HL-60/S4 treated with retinoic acid at 250 ng/mL for 4 days and 3 days (cell line): ENCODE measurements at regions not wholly inside any gene's neighbourhood (a gene's known extent, or its start where the extent isn't known, plus 50 kb on each side); places are given as distances from the start of the nearest gene placed in this dataset.

ENCODE experiments used
- in situ Hi-C: fragments of 300-500 bp; cut with MboI; formaldehyde crosslinking; loops from 2 replicates; pipeline ENCODE4 v1.7.0; 2022; ENCODE audit warnings: low sequenced_read_pairs

DNA sequence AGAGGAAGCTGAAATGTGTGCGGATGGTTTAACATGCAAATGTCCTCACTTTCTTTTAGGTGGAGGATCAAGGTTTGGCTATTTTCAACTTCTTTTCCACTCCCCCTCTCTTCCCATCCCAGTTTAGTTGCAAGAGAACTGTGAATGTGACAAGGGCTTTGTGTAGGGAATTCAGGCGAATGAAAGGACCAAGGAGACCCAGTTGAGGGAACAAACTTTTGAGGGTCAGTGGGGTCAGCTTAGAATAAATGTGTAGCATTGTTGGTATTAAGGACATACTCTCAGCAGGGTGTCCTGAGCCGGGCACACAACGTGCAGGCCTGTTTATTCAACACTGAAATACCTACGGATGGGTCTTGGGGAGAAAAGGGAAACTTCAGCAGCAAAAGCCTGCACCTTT is 346.0 kb downstream of the PMP22 start:
- in situ Hi-C loops = no loop called here

DNA sequence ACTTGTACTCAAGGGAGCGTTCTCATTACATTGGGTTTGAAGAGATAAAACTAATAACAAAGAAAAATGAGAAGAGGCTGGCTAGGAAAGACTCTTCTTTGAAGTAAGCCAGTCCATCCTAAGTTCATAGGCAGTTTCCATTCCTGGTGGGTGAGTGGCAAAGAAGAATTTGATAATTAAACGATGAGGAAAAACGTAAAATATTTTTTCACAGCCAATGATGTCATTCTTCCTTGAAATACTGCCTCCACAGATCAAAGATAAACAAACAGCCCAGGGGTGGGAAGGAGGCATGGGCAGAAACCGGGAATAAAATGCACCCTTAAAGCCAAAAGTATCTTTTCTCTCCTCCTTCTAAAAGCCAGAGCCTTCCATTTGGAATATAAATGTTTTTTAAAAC is 346.6 kb downstream of the PMP22 start:
- in situ Hi-C loops = no loop called here

DNA sequence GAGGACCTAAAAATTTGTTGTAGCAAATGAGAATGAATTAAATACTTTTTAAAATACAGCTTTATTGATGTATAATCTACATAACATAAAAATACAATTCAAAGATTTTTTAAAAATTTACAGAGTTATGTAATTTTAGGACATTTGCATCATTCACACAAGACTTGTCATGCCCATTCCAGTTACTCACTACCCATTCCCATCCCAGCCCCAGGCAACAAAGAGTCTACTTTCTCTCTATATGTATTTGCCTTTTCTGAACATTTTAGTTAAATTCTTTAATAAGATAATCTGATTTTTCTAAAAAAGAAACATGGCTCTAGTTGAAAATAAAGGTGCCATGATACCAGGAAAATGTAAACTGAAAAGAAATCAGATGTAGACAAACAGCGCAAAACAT is 354.2 kb downstream of the PMP22 start:
- in situ Hi-C loops = no loop called here

DNA sequence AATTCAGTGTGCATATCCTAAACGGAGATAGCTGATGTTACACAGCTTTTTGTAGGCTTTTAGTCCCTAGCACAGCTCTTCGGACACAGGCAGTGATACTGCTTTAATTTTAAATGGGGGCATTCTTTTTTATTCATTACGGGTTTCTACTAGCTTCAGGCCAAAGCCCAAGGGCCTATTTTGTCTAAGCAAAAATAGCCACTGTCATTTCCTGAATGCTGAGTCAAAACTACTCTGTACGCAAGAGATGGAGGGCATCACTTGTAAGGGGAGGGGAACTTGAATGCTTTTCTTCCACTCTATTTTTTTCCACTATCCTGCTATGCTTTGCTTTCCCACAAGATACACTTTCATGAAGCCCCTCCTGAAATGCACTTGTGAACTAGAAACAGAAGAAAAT is 360.7 kb downstream of the PMP22 start:
- in situ Hi-C loops = no loop called here

DNA sequence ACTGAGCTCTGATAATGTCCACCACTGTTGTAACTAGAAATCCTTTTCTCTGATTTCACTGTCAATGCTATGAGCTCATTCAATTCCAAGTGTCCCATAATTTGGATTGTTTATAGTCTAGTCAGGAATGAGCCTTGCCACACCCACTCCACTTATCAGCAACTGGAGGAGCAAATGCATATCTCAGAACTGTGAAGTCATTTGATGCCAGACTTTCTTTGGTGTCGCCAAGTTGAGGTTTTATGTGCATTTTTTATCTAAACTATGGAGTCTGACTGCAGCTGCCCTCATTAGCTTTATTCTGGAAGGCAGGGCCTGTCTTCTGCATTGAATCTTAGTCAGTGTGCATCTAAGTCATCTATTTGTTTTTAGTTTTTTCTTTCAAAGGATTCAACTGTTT is 361.3 kb downstream of the PMP22 start:
- in situ Hi-C loops = no loop called here

DNA sequence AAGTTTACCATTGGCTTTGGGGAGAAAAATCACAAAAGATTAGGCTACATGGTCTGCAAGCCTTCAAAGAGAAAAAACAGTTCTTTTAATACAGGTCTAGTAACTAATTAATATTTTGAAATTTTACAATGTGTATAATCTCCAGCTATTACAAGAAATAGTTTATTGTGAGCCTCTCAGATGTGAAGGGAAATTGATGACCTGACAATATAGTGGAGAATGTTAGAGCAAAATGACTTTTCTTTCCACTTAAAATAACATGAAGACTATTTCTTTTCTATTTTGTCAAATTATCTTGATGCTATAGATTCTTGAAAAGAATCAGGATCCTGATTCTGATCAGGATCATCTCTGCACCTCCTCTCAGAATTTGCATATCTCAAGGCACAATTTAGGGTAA is 362.3 kb downstream of the PMP22 start:
- in situ Hi-C loops = no loop called here

DNA sequence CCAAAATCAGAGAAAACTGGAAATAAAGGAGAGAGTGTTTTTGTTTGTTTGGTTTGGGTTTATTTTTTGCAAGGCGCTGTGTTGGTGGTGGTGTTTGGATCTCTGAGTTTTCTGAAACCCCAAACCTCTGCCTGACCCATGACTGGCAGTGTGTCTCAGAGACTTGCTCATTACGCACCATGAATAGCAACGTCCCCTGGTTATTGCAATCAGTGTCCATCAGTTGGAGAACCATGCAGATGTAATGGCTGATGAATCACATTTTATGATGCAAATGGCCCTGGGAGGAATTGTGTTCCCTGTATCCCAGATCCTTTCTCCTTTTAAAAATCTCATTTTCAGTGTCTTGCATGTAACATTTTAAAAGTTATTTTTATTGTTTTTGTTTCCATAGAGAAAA is 362.8 kb downstream of the PMP22 start:
- in situ Hi-C loops = no loop called here

DNA sequence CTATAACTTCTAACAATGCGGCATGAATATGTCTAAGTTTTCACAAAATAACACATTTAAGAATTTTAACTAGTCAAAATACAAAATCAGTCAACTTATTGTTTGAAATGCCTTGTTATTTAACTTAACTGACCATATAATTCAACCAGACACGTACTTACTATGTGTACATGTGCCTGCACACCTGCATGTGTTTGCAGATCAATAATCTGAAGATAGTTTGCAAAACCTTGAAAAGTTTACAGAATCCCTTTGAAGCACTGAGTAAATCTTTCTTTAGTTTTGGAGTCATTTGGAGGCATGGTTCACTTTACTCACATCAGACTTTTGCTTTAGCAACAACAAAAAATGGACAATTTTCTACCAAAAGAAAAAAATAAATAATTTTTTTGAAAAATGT is 363.8 kb downstream of the PMP22 start:
- in situ Hi-C loops = no loop called here

DNA sequence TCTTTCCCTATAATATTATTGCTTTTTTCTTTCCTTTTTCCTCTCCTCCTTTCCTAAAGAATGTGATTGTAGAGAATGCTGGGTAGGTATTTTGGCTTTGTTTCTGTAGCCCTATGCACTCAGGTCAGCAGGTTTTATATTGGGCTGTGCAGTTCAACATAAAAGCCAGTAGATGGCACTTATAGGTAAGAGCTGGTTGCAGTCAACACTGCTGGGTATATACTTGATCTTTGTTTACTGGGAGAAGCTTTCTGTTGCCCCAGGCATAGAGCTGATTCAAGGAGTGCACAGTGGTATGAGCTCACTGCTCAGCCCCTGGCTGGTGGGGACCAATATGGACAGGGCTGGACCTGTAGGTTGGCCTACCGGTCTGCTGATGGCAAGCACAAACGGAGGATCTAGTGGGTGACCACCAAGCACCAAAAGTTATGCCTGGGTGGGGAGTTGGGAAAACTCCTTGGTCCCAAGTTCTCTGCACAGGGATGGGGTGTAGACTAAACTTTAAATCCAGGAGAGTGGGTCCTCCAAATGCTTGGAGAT is 378.9 kb downstream of the PMP22 start:
- in situ Hi-C loops = no loop called here

DNA sequence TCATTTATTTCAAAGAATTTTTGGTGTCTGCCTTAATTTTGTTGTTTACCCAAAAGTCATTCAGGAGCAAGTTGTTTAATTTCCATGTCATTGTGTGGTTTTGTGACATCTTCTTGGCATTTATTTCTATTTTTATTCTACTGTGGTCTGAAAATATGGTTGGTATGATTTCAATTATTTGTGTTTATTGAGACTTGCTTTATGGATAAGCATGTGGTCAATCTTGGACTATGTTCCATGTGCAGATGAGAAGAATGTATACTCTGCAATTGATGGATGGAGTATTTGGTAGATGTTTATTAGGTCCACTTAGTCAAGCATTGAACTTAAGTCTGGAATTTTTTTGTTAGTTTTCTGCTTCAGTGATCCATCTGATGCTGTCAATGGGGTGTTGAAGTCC is 383.0 kb downstream of the PMP22 start:
- in situ Hi-C loops = no loop called here

DNA sequence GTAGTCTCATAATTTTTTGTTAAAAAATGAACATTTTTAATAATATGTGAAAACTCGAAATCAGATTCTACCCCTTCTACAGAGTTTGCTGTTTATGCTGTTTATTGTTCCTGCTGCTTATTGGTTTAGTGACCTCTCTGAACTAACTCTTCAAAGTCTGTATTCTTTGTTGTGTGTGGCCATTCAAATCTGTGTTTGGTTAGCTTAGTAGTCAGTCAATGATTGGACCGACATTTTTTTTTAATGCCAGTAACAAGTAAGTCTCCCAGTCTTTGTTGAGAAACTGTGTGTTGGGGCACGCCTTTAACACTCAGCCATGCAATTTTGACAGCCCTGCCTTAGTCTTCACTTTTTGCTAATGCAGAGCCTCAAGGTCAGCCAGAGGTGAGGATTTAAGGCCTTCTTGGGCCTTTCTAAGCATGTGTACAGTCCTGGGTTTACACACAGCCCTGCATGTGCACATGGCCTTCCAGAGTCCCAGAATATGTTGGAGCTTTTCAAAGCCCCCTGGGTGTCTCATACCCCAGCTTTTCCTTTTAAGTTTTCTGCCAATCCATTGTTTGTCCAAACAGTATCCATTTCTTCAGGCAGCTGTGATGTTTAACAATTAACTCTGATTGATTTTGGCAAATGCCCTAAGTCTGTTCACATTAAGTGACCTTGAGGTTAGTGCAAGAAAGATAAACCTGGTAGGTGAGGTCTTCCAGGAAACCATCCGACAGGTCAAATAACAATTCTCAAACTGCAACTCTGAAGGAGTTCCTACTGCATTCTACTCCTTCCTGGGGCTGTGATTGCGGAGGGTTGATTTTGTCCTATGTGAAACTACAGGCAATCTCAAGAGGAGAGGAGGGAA is 389.3 kb downstream of the PMP22 start:
- in situ Hi-C loops = no loop called here

DNA sequence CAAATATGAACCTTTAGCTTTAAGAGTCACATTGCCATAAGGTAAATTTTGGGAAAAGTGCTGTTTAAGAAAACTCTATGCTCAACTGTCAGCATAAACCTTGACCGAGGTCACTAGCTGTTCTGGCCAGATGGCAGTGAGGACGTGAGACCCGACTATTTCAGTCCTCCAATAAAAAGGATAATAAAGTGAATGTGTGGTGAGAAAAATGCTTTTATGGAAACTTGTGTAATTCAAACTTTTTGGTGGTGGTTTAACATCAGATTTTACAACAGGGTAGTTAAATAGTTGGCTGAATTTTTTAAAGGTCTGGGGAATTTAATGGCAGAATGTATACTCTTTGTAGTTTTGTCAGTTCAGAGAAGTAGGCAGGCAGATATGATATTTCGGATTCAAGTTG is 391.1 kb downstream of the PMP22 start:
- in situ Hi-C loops = no loop called here

DNA sequence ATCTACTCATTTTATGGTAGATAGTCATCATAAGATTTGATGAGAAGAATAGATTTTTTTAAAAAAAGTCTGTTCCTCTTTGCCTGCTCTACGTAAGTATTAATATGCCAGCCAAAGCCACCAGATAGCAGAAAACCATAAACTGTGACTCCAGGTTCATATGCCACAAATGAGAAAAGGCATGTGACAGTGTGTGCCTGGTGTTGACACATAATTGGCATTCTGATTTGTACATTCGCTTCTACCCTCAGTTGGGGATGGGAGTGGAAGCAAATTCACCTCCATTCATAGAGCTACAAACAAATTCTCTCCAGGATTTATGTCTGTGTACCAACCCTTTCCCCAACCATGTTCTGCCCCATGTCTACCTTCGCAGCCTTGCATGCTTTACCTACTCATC is 391.6 kb downstream of the PMP22 start:
- in situ Hi-C loops = no loop called here

DNA sequence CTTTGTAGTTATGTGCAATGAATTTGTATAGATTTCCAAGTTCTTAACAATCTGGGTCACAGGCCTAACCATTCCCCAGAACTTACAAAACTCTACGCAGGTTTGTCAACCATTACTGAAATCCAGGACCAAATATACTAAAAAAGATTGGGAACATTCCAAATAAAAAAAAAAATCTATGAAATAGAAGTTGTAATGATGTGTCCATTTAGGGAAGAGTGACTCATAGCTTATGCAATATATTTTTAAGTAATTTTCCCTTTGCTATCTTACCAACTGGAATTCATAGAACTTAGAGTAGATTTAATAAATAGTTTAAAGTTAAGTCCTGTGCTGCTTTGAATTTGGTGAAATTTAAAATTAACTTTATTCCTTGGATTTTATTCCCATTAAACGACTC is 393.2 kb downstream of the PMP22 start:
- in situ Hi-C loops = no loop called here

DNA sequence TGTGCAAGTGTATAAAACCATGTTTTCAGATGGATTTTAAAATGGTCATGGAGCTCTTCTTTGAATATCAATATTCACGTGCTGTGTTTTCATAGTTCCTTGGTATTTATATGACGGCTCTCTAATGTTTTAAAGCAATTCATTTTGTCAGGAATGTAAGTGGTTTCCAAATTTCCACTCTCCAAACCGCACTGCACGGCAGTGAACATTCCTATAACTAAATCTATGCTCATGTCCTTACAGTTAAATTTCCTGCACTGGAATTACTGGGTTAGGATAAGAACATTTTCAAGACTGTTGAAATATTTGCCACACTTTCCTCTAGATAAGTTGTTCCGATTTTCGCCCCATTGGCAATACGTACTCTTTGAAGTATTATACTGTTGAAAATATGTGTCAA is 398.9 kb downstream of the PMP22 start:
- in situ Hi-C loops = no loop called here

DNA sequence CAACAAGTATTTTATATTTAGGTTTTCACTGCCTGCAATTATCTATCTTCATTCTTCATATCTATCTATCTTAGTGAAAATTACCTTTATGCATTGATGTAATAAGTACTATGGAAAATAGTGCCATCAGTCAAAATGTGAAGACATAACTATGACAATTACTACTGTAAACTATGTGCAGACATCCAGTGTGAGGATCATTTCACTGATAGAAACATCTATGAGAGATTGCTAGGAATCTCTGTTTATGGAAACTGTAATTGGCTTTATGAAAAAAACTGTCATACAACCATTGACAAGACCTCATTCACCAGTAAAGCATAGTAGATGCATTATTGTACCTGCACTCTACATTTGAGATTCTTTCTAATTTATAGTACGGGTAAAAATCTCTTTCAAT is 401.0 kb downstream of the PMP22 start:
- in situ Hi-C loops = no loop called here

DNA sequence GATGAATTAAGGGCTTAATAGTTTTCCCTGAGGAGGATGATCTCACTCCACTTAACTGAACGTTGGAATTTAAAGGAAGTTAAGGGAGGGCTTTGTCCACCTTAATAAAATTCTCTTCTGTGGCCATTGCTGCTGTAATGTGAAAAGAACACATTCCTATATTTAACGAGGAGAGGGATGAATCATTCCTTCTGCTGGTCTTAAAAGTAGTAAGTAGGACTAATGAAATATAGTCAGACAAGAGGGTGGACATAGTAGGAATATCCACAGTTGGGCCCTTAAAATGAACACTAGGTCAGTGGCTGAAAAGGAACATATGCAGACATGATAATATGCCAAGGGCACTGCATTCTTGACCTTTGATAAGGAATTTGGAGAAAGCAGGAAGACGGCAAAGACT is 405.6 kb downstream of the PMP22 start:
- in situ Hi-C loops = no loop called here

DNA sequence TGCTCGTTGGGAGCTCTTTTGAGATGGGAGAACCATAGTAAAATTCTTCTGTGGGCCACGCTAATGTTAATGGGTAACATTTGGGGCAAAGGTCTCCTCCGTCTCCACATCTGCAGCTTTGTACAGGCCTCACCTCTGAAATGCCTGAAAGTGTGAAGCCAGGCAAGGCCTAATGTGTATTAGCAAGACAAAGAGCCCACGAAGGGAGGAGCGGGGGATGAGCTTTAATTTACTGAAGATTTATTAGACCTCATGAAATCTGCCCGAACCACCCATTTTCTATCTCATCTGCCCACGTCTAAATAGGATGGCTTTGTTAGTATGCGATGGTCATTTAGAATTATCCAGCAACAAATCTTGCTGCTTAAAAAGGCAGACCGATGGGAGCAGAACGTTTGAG is 408.9 kb downstream of the PMP22 start:
- in situ Hi-C loops = no loop called here

DNA sequence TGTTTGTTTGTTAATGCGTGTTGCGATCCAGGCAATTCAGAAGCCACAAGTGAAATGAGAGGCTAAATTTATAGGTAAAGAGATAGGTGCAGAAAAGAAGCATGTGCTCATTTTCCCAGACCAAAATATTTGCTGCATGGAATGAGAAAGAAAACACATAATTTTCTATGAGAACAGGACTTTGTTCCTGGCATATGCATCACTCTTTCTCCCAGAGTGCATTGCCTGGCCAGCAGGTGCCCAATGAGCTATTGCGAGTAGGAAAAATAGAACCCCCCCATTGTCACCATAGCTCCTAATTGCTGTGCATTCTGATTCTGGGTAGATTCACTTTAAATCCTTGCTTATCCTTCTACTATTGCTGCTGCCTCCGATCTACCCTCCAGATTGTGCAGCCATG is 410.4 kb downstream of the PMP22 start:
- in situ Hi-C loops = no loop called here

DNA sequence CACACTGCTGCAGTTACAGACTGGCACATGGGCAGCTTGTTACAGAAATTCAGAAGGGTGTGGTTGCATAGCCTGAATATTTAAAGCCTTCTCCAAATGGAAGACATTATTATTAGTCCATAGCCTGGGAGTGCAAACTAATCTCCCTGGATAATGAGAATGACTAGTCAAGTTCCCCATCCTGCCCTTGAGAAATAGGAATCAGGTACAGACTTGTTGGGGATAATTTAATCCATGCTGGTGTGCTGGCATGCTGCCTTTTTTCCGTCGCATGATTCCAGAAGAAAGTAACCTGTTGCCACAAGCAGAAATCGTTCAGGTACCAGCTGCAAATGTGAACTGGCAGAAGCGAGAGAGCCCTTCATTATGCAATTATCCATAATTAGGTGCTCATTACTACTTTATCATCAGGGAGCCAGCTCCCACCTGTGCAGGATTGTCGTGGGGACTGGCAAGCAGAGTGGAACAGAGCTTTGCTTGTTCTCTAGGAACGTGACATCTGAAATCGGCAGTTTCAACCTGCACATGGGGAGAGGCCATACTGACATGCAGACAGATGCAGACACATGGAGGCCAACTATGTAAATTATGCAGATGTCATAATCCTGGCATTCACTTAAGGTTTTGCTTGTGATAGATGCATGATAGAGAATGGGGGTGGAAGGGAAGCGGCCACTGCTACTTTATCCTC is 419.4 kb downstream of the PMP22 start:
- in situ Hi-C loops = no loop called here

DNA sequence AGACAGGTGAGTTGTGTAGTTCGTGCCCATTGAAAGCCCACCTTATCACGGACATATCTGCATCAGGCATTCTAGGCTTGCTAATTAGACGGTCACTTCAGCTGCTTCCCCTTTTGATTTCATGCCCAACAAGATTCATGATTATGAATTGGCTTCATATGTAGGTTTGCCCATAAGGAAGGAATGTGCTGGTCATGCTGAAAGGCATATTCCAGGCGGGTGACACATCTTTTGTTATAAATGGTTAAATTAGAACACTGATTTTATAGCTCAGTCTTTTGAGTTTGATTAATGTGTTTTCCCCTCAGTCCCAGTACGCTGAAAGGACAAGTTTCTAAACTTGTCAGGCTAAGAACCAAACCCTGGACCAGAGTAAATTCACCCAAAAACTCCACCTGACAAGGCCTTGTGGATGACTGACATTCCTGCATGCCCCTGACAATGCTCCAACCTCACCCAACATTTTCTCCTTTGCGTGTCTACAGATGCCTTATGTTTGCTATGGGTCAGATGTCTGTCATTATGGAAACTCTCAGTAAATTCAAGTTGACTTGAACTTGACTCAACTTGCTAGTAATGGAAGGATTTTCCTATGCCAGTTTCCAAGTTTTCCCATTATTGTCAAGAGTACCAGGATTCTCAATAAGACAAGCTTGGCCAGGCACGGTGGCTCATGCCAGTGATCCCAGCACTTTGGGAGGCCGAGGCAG is 421.9 kb downstream of the PMP22 start:
- in situ Hi-C loops = no loop called here
